Naive B cell (primary cell): ENCODE measurements at regions not wholly inside any gene's neighbourhood (a gene's known extent, or its start where the extent isn't known, plus 50 kb on each side); places are given as distances from the start of the nearest gene placed in this dataset.
"Not testable (repeated sequence)": the region's sequence is repeated elsewhere in the genome, so short reads cannot be mapped to it uniquely, and the experiment has no call there.

Experiments used
- ATAC-seq, 2 donors: fragments of 150-1000 bp; cut with Tn5 transposase; 2 replicates each; pipeline ENCODE4 v1.10.0; 2021; ENCODE audit warnings: low read depth in 2 of 2, mild to moderate bottlenecking in 2 of 2, moderate library complexity in 2 of 2
- DNase-seq: peaks from one replicate; pipeline ENCODE4 v3.0.0; 2022
- H3K27ac Mint-ChIP-seq, 6 donors: one replicate each; pipeline ENCODE4 v1.8.0; 2020 to 2022; ENCODE audit warnings: mild to moderate bottlenecking in 6 of 6, mixed read lengths in 6 of 6, moderate library complexity in 5 of 6, inconsistent platforms in 2 of 6
- H3K27me3 Mint-ChIP-seq, 3 donors: one replicate each; pipeline ENCODE4 v1.8.0; 2021 to 2022; ENCODE audit warnings: mixed read lengths in 3 of 3, mild to moderate bottlenecking in 1 of 3
- H3K36me3 Mint-ChIP-seq, 2 donors: one replicate each; pipeline ENCODE4 v1.8.0; 2020 to 2022; ENCODE audit warnings: mixed read lengths in 2 of 2, inconsistent platforms in 1 of 2, mild to moderate bottlenecking in 1 of 2
- H3K4me1 Mint-ChIP-seq, 3 donors: one replicate each; pipeline ENCODE4 v1.8.0; 2020 to 2022; ENCODE audit warnings: mixed read lengths in 3 of 3, inconsistent platforms in 1 of 3, mild to moderate bottlenecking in 1 of 3, moderate library complexity in 1 of 3
- H3K4me3 Mint-ChIP-seq, 8 donors: one replicate each; pipeline ENCODE4 v1.8.0; 2020 to 2022; ENCODE audit warnings: mild to moderate bottlenecking in 8 of 8, mixed read lengths in 8 of 8, moderate library complexity in 8 of 8, inconsistent platforms in 2 of 8
- H3K9me3 Mint-ChIP-seq, 7 donors: one replicate each; pipeline ENCODE4 v1.8.0; 2020 to 2022; ENCODE audit warnings: mixed read lengths in 7 of 7, mild to moderate bottlenecking in 5 of 7, inconsistent platforms in 2 of 7, moderate library complexity in 1 of 7

GRCh38 chr7:57835161-57835560, 385.2 kb downstream of the ZNF716 start:
- H3K27ac Mint-ChIP-seq, H3K36me3 Mint-ChIP-seq, H3K4me3 Mint-ChIP-seq, H3K27me3 Mint-ChIP-seq, H3K9me3 Mint-ChIP-seq, ATAC-seq, H3K4me1 Mint-ChIP-seq, DNase-seq: not testable (repeated sequence)

- not testable (repeated sequence) for H3K36me3 Mint-ChIP-seq, H3K4me3 Mint-ChIP-seq, DNase-seq, H3K4me1 Mint-ChIP-seq, H3K27me3 Mint-ChIP-seq, H3K27ac Mint-ChIP-seq, H3K9me3 Mint-ChIP-seq, ATAC-seq
Observed at GRCh38 chr7:57839152-57839551, 389.2 kb downstream of the ZNF716 start.

DNA sequence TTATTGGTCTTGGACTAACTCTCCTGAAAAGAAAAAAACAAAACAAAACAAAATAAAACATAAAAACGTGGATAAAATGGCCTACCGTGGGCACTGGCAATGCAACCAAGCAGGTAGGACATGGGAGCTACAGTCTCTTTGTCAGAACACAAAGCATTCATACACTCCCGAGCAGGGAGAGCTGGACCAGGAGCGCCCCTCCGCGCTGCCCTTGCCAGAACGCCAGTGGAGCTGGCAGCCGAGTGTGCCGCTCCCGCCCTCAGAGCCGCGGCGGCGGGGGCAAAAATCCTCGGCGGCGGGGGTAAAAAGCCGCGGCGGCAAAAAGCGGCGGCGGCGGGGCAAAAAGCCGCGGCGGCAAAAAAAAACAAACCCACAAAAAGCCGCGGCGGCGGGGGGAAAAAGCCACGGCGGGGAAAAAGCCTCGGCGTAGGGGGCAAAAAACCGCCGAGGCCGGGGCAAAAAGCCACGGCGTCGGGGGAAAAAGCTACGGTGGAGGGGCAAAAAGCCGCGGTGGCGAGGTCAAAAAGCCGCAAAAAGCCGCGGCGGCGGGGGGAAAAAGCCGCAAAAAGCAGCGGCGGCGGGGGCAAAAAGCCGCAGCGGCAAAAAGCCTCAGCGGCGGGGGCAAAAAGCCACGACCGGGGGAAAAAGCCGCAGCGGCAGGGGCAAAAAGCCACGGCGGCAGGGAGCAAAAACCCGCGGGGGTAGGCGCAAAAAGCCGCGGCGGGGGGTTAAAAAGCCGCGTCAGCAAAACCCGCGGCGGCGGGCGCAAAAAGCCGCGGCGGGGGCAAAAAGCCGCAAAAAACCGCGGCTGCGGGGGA, 418.1 kb downstream of the ZNF716 start:
- ATAC-seq = no peak
- Mint-ChIP-seq H3K27me3 (peaks cover 4 to 36% (median 28%) of the 10 kb centered on the region in 3 donors), H3K9me3 (peaks cover 5 to 40% (median 17%) of the 10 kb centered on the region in 7 donors), H3K4me1 (peaks cover 0 to 4% (median 0%) of the 10 kb centered on the region in 3 donors), H3K4me3 (peak overlapping the region in 6 of 8 donors; percentile 15 to 61 (median 54)), H3K36me3 (peaks cover 0 to 5% of the 10 kb centered on the region in 2 donors), H3K27ac (no peak overlapping the region)
- no peak for DNase-seq

GRCh38 chr7:57868771-57869483, 418.9 kb downstream of the ZNF716 start:
- H3K4me1 Mint-ChIP-seq = peaks cover 0 to 4% (median 0%) of the 10 kb centered on the region in 3 donors
- peak overlapping the region in 1 of 6 donors; percentile 11 for H3K27ac Mint-ChIP-seq
- no peaks in the 10 kb centered on the region for H3K36me3 Mint-ChIP-seq
- H3K4me3 Mint-ChIP-seq = peak overlapping the region in 2 of 8 donors; percentile 11 to 54
- DNase-seq = no peak
- H3K27me3 Mint-ChIP-seq = peaks cover 4 to 36% (median 28%) of the 10 kb centered on the region in 3 donors
- peaks cover 5 to 37% (median 17%) of the 10 kb centered on the region in 7 donors for H3K9me3 Mint-ChIP-seq
- no peak for ATAC-seq
